ENCODE measurements at regions not wholly inside any gene's neighbourhood (a gene's known extent, or its start where the extent isn't known, plus 50 kb on each side); places are given as distances from the start of the nearest gene placed in this dataset.
A peak's percentile ranks its signal among the peaks of the same experiment; 100 is the strongest.

- peak; percentile 61 for DNase-seq (ENCODE audit: low spot score)
- intact Hi-C loops (cut with DNase I): no loop called here
Measured at GRCh38 chr2:240223631-240224030, 83.2 kb upstream of the OTOS start.

- DNase-seq (ENCODE audit: low spot score): peak; percentile 8
- intact Hi-C loops (cut with DNase I): no loop called here
Measured at GRCh38 chr2:240224676-240225075, 84.2 kb upstream of the OTOS start.

DNA sequence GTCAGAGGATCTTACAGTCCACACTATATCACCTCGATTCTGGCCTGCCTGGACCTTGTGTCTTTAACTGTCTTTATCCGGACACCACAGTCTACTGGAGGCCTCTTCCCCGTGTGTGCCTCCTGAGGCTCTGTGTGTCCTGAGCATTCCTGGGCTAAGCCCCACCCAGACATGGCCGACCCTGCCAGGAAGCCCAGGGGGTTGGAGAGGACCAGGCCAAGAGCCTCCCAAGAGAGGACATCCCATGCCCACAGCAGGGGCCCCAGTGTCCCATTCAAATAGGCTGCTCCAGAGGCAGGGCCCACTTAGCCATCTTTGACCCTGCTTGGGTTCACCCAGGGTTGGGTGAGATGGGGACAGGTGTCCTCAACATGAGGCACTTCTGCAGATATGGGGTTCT, 84.7 kb upstream of the OTOS start:
- intact Hi-C loops (cut with DNase I): no loop called here
- DNase-seq (ENCODE audit: low spot score): peak; percentile 53

GRCh38 chr2:240225660-240226475, 85.4 kb upstream of the OTOS start:
- DNase-seq (ENCODE audit: low spot score): no peak
- intact Hi-C loops (cut with DNase I): loop anchor here in 1 of 2 donors (2.0 kb wide), 1 partner anchor 67 kb away; no protein-coding TSS in a partner anchor

GRCh38 chr2:240226672-240227537, 86.4 kb upstream of the OTOS start:
- peak; percentile 44 for DNase-seq (ENCODE audit: low spot score)
- intact Hi-C loops (cut with DNase I): loop anchor here in 1 of 2 donors (1.0 to 2.0 kb wide), 2 partner anchors 33 to 68 kb away; no protein-coding TSS in a partner anchor

GRCh38 chr2:240227538-240228428, 87.3 kb upstream of the OTOS start:
- intact Hi-C loops (cut with DNase I): loop anchor here in 1 of 2 donors (1.0 to 2.0 kb wide), 2 partner anchors 33 to 69 kb away; no protein-coding TSS in a partner anchor
- peak; percentile 37 for DNase-seq (ENCODE audit: low spot score)

DNA sequence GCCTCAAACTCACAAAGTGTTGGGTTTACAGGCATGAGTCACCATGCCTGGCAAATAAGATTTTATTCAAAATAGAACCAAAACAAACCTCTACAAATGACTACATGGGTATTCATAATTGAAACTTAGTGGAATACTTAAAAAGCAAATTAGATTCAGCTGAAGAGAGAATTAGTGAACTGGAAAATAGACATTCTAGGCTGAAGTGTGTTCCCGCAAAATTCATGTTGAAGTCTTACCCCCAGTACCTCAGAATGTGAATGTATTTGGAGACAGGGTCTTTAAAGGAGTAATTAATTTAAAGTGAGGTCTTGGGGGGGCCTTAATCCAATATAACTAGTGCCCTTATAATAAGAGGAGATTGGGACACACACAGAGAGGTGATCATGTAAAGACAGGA, 88.5 kb upstream of the OTOS start:
- DNase-seq (ENCODE audit: low spot score): no peak
- intact Hi-C loops (cut with DNase I): no loop called here

- intact Hi-C loops (cut with DNase I): loop anchor here in 1 of 2 donors (2.0 kb wide), 1 partner anchor 207 kb away; no protein-coding TSS in a partner anchor
- no peak for DNase-seq (ENCODE audit: low spot score)
Measured at GRCh38 chr2:240229603-240230235, 89.3 kb upstream of the OTOS start.

- intact Hi-C loops (cut with DNase I): loop anchor here in 1 of 2 donors (2.0 kb wide), 1 partner anchor 206 kb away; no protein-coding TSS in a partner anchor
- DNase-seq (ENCODE audit: low spot score): peak; percentile 70
Measured at GRCh38 chr2:240230291-240230931, 90.0 kb upstream of the OTOS start.

DNA sequence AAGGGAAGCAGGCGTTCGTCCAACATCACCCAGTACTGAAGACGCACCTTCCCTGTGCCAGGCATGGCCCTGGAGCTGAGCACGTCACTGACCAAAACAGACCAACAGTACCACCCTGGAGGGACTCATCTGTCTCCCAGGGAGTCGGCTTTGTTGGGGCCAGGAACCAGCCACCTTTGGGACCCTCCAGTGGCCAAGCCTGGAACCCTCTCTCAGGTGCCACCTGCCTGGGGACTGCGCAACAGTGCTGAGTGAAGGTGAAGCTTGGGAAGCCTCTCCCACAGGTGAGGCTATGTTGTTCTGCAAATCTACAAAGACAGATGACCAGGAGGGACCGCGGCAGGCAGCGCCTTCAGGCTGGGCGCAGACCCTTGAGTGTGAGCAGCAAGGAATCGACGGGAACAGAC, 91.4 kb upstream of the OTOS start:
- DNase-seq (ENCODE audit: low spot score): peak; percentile 76
- intact Hi-C loops (cut with DNase I): loop anchor here (2.0 kb wide), 3 partner anchors 199 to 207 kb away; no protein-coding TSS in a partner anchor

DNA sequence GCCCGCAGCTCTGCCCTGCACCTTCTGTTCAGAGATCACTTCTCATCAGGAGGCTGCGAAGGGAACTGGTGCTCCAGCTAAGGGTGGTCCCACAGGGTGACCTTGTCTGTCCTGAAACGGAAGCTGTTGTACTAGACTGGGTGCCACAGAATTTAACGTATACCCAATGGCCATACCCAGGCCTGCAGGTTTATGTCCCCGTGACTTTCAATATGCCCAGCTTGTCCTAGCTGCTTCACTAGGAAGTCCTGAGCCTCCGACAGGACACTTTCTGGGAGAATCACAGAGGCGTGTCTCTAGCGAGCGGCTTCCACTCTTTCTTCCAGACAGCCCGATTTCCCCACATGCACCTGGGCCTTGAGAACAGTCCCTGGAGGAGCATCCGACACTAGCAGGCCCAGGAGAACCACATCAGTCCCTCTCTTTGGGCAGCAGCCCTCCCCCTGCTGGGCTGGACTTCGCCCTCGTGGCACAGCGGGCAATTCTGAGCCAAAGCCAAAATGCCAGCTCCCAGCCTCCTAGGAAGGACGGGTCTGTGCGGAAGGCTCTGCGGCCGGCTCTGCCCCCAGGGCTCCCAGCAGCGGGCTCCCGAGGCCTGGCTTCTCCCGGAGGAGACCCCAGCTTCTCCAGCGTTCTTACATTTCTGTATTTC, 91.9 kb upstream of the OTOS start:
- intact Hi-C loops (cut with DNase I): loop anchor here (2.0 kb wide), 2 partner anchors 198 to 206 kb away; no protein-coding TSS in a partner anchor
- no peak for DNase-seq (ENCODE audit: low spot score)

DNA sequence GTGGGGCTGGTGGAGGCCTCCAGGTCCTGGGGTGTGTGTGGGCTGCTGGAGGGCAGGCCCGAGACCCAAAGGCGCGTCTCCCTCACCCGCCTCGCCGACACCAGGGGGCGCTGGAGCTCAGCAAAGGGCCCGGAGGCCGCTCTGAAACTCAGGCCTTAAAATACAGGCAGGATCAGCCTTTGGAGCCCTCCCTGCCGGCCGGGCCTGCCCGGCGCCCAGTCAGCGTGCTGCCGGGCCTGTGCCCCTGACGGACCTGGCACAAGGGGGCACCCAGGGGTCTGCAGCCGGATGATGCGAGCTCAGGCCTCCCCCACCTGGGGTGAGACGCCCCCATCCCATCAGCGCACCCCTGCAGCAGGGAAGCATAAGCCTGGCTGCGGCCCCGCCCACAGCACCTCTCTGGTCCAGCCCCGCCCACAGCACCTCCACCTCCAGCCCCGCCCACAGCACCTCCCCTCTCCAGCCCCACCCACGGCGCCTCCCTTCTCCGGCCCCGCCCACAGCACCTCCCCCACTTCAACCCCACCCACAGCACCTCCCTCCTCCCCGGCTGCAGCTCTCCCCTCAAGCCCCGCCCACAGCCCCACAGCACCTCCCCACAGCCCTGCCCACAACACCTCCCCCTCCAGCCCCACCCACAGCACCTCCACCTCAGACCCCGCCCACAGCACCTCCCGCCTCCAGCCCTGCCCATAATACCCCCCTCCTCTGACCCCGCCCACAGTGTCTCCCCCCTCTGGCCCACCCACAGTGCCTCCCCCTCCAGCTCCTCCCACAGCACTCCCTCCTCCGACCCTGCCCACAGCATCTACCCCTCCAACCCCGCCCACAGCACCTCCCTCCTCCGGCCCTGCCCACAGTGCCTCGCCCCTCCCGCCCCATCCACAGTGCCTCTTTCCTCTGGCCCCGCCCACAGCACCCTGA, 92.8 kb upstream of the OTOS start:
- intact Hi-C loops (cut with DNase I): loop anchor here (2.0 kb wide), 2 partner anchors 198 to 206 kb away; no protein-coding TSS in a partner anchor
- DNase-seq (ENCODE audit: low spot score): peak; percentile 94

DNA sequence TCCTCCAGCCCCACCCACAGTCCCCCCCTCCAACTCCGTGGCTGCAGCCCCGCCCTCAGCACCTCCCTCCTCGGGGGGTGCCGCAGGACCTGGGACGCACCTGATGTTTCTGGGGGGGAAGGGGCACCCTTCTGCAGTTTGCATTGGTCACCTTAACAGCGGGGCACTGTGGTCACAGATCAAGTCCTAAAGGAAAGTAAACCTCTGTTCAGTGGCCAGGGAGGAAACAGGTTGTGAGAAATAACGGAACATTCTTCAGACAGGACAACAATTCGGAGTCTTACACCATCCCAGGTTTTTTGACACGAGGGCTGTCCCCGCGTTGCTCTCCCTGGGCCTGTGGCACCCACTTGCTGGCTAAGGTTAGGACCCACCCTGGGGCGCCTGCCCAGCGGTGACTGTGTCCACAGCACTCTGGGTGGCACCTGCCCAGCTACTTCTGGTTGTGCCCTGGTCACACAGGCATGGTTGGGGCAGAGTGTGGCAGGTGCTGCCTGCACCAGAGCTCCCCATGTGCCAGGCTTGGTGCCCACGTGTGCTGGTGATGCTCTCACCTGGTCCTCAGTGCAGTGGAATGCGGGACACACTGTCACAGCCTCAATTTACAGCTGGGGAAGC, 93.5 kb upstream of the OTOS start:
- peak; percentile 66 for DNase-seq (ENCODE audit: low spot score)
- intact Hi-C loops (cut with DNase I): loop anchor here (2.0 kb wide), 2 partner anchors 197 to 205 kb away; no protein-coding TSS in a partner anchor

DNA sequence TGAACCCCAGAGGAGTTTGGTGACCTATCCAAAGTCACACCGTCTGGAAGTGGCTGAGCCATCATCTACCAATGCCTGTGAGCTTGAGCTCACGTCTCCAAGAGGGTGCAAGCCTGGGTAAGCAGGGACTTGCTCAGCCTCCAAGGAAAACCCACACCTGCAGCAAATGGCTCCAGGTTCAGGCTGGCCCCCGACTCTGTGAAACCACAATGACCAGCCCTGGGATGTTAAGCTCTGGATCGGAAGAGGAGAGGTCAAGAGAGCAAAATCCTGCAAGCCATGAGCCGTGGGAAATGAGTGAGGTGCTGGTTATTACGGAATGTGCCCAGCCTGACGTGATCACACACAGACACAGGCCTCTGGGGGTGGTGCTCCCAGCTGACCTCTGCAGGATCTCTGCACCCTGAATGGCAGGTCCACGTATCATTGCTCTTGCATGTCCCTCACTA, 94.1 kb upstream of the OTOS start:
- intact Hi-C loops (cut with DNase I): no loop called here

DNA sequence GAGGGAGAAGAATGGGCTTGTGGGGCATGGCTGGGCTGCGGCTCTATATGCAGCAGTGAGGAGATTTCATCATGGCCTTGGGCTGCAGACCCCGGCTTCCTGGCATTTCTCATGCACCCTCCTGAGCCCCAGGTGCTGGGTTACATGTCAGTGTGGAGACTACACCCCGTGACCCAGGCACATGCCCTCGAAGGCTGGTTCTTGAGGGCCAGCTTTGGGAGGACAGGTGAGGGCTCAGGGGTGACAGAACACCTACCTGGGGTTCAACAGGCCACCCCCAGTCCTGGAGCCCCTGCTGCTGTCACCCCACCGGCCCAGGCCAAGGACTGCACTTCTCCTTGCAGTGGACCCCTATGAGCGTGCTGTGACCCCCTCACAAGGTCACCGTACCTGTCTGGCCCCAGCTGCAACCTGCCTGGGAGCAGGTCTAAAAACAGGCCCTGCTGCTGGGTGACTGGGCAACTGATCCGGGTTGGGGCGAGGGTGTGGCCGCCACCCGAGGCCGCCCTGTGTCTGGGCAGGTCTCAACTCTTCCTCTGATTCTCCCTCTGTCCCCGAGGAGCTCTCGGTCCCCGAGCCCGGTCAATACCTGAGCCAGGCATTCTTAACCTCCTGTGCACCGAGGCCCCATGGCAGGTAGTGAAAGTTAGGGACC, 94.8 kb upstream of the OTOS start:
- DNase-seq (ENCODE audit: low spot score): peak; percentile 72
- intact Hi-C loops (cut with DNase I): no loop called here

More for the DNA sequence above, 94.1 kb upstream of the OTOS start:
- no peak for DNase-seq (ENCODE audit: low spot score)
